ENCODE measurements at regions not wholly inside any gene's neighbourhood (a gene's known extent, or its start where the extent isn't known, plus 50 kb on each side); places are given as distances from the start of the nearest gene placed in this dataset.

DNA sequence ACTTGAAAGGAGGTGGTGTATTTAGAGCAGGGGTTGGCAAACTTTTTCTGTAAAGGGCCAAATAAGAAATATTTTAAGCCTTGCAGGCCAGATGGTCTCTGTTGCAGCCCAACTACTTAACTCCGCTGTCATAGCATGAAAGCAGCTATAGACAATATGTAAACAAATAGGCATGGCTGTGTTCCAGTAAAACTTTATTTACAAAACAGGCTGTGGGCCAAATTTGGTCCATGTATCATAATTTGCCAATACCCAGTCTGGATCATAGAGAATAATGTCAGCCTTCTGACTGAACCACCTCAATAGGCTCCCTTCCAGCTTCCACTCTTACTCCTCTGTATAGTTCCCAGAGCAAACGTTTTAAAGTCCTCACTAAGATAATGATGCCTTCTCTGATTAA, 638.8 kb upstream of the CFAP20DC start:
- no peaks in the 10 kb centered on the region for H3K27me3 Mint-ChIP-seq (ENCODE audit: unreplicated experiment)
- CTCF ChIA-PET, result interaction anchor here (0.6 kb wide), 1 partner anchor 16 kb away, joined by 12 read pairs; no protein-coding TSS in a partner anchor
- TF ChIP-seq, protein P1, sequence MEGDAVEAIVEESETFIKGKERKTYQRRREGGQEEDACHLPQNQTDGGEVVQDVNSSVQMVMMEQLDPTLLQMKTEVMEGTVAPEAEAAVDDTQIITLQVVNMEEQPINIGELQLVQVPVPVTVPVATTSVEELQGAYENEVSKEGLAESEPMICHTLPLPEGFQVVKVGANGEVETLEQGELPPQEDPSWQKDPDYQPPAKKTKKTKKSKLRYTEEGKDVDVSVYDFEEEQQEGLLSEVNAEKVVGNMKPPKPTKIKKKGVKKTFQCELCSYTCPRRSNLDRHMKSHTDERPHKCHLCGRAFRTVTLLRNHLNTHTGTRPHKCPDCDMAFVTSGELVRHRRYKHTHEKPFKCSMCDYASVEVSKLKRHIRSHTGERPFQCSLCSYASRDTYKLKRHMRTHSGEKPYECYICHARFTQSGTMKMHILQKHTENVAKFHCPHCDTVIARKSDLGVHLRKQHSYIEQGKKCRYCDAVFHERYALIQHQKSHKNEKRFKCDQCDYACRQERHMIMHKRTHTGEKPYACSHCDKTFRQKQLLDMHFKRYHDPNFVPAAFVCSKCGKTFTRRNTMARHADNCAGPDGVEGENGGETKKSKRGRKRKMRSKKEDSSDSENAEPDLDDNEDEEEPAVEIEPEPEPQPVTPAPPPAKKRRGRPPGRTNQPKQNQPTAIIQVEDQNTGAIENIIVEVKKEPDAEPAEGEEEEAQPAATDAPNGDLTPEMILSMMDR (IDR thresholded peaks at IDR 0.05; ENCODE audit: unreplicated experiment), result no peak
- no peaks in the 10 kb centered on the region for H3K36me3 Mint-ChIP-seq (ENCODE audit: insufficient read depth, unreplicated experiment)
- no peak overlapping the region for H3K27ac Mint-ChIP-seq (ENCODE audit: unreplicated experiment)
- no peaks in the 10 kb centered on the region for H3K4me1 Mint-ChIP-seq (ENCODE audit: low read depth, unreplicated experiment)
- intact Hi-C loops (cut with micrococcal nuclease; ENCODE audit: unreplicated experiment), result no loop called here
- DNase-seq, result no peak
- H3K9me3 Mint-ChIP-seq (ENCODE audit: low read depth, unreplicated experiment), result no peaks in the 10 kb centered on the region
- BruUV-seq (replicated peaks), result no TSS peak
- no peak overlapping the region for H3K4me3 Mint-ChIP-seq (ENCODE audit: low read depth, unreplicated experiment)

- intact Hi-C loops (cut with micrococcal nuclease; ENCODE audit: unreplicated experiment), result no loop called here
- CTCF ChIA-PET, result no interaction called here
- TF ChIP-seq, protein P1 (IDR thresholded peaks at IDR 0.05; ENCODE audit: unreplicated experiment), result no peak
- no peaks in the 10 kb centered on the region for H3K9me3 Mint-ChIP-seq (ENCODE audit: low read depth, unreplicated experiment)
- H3K36me3 Mint-ChIP-seq (ENCODE audit: insufficient read depth, unreplicated experiment), result no peaks in the 10 kb centered on the region
- no TSS peak for BruUV-seq (replicated peaks)
- H3K27me3 Mint-ChIP-seq (ENCODE audit: unreplicated experiment), result no peaks in the 10 kb centered on the region
- DNase-seq, result no peak
- H3K4me3 Mint-ChIP-seq (ENCODE audit: low read depth, unreplicated experiment), result no peak overlapping the region
- H3K4me1 Mint-ChIP-seq (ENCODE audit: low read depth, unreplicated experiment), result no peaks in the 10 kb centered on the region
- no peak overlapping the region for H3K27ac Mint-ChIP-seq (ENCODE audit: unreplicated experiment)
These were observed 635.6 kb upstream of the CFAP20DC start for GRCh38 chr3:59685432-59685831.

DNA sequence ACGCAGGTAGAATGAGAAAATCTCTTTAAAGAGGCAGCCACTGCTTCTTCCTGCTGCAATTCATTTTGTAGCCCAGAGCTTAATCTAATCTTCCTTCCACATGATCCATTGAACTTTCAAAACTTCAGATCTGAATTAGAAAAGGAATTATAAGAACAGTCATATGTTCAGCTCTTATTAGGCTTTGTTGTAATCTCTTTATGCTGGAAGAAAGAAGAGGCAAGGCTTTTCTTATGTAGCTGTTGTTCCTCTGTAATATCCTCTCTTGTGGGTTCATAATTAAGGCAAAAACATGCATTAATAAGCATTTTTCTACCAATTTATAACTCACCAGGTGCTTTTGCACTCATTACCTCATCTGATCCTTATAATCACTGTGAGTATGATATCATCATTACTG, 634.9 kb upstream of the CFAP20DC start:
- intact Hi-C loops (cut with micrococcal nuclease; ENCODE audit: unreplicated experiment), result no loop called here
- no peaks in the 10 kb centered on the region for H3K27me3 Mint-ChIP-seq (ENCODE audit: unreplicated experiment)
- no peaks in the 10 kb centered on the region for H3K36me3 Mint-ChIP-seq (ENCODE audit: insufficient read depth, unreplicated experiment)
- DNase-seq, result no peak
- H3K9me3 Mint-ChIP-seq (ENCODE audit: low read depth, unreplicated experiment), result no peaks in the 10 kb centered on the region
- no peaks in the 10 kb centered on the region for H3K4me1 Mint-ChIP-seq (ENCODE audit: low read depth, unreplicated experiment)
- CTCF ChIA-PET, result no interaction called here
- TF ChIP-seq, protein P1 (IDR thresholded peaks at IDR 0.05; ENCODE audit: unreplicated experiment), result no peak
- H3K27ac Mint-ChIP-seq (ENCODE audit: unreplicated experiment), result no peak overlapping the region
- BruUV-seq (replicated peaks), result no TSS peak
- H3K4me3 Mint-ChIP-seq (ENCODE audit: low read depth, unreplicated experiment), result no peak overlapping the region

- no TSS peak for BruUV-seq (replicated peaks)
- CTCF ChIA-PET, result no interaction called here
These were observed 631.1 kb upstream of the CFAP20DC start for GRCh38 chr3:59680919-59681318.

More at GRCh38 chr3:59680919-59681318, 631.1 kb upstream of the CFAP20DC start:
- Mint-ChIP-seq H3K4me1 (ENCODE audit: low read depth, unreplicated experiment) (no peaks in the 10 kb centered on the region), H3K27me3 (ENCODE audit: unreplicated experiment) (no peaks in the 10 kb centered on the region), H3K9me3 (ENCODE audit: low read depth, unreplicated experiment) (no peaks in the 10 kb centered on the region), H3K27ac (ENCODE audit: unreplicated experiment) (no peak overlapping the region), H3K4me3 (ENCODE audit: low read depth, unreplicated experiment) (no peak overlapping the region), H3K36me3 (ENCODE audit: insufficient read depth, unreplicated experiment) (no peaks in the 10 kb centered on the region)
- TF ChIP-seq, protein P1 (IDR thresholded peaks at IDR 0.05; ENCODE audit: unreplicated experiment), result no peak
- intact Hi-C loops (cut with micrococcal nuclease; ENCODE audit: unreplicated experiment), result no loop called here
- no peak for DNase-seq

Measured in Calu3 (cell line).